ENCODE measurements at regions not wholly inside any gene's neighbourhood (a gene's known extent, or its start where the extent isn't known, plus 50 kb on each side); places are given as distances from the start of the nearest gene placed in this dataset.

DNA sequence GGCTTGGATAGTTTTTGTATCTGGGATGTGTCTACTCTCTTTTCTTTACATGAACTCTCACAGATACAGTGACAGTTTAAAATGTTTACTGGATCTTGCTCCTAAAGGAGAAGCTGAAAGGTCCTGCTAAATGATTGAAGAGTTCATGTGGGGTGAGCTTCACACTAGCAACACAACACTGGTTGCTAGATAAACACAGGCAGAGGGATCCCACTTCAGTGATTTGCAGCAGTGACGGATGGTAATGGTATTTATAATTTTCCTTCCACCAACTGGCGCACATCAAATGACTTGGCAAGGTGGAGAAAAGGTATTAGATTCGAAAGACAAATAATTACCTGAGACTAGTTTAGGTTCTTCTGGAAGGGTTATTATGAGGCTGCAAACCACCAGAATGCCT is 270.2 kb downstream of the TBX15 start:
- DNase-seq (ENCODE audit: low read depth): no peak

DNA sequence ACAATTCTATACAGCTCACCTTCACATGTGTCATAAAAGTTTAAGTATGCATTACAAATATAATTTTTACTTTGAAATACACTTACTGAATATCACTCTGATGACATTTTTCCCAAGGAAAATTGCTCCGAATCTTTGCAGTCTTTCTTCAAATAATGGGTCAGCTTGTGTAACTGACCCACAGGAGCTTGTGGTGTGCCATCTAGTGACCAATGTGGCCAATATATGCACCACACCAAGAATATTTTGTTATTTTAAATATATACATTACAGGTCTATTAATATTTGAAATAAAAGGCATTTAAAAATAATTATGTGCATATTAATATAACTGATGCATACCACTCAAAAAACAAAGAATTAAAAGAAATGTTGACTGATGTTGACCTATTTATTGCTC is 271.4 kb downstream of the TBX15 start:
- DNase-seq (ENCODE audit: low read depth): no peak

DNA sequence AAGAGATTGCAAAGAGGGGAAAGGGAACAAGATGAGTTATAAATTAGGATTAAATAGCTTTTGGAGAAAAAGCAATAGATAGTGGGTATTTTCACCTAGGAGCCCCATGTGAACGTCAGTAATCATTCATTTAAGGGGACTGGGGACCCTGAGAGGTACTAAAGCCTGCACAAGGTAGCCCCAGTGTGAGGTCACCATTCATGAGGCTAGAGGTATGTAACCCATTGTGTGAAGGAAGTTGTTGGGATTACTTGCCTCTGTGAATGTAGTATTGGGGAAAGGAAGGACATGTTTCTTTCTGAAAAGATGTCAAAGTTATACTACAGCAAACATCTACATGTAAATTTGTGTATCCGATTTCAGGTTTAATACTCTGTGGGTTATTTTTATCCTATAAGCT is 276.8 kb downstream of the TBX15 start:
- DNase-seq (ENCODE audit: low read depth): no peak

DNA sequence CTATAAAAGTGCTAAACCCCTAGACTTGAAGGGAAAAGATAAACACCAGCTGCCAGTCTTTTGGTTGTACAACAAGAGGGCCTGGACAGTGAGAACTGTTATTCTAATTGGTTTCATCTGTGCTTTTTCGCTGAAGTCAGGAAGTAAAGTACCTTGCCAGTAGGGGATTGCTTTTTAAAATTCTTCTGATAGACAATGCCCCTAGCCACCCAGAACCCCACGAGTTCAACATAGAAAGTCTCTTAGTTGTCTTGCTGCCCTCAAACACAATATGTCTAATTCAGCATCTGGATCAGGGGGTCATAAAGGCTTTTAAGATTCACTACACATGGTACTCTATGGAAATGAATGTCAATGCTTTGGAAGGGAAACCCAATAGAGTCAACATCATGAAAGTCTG is 289.2 kb downstream of the TBX15 start:
- no peak for DNase-seq (ENCODE audit: low read depth)

DNA sequence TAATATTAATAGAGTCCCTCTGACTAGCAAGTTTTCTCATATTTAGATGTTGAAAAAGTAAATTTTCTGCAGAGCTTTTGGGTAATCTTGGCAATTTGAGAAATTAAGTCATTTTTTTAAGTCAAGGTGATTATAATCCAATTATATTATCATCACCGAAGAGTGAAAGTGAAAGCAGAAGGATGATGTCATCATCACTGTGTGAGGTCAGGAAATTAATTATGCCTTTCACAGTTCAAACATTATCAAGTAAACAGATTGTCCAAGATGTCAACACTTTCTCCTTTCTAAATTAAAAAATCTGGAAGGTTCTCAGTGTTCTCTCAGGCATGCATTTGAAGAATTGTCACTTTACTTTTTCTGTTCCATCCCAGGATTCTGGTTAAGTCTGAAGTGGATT is 296.0 kb downstream of the TBX15 start:
- no peak for DNase-seq (ENCODE audit: low read depth)

DNA sequence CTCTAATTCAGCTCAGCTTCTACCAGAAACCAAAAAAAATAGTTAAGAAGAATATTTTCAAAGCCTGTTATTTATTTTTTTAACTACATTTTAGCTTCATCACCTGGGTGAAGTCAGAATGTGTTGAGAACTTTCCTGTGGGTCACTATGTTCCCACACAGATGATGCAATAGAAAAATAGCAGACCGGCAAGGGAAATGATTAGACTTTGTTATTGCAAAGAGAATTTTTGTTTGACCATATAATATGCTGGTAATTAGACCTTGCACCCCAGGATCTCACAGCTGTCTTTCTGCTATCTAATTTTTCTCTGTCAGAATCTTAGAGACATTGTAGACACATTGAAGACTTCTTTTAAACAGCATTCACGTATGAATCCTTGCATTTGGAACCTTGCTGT is 299.3 kb downstream of the TBX15 start:
- no peak for DNase-seq (ENCODE audit: low read depth)

DNA sequence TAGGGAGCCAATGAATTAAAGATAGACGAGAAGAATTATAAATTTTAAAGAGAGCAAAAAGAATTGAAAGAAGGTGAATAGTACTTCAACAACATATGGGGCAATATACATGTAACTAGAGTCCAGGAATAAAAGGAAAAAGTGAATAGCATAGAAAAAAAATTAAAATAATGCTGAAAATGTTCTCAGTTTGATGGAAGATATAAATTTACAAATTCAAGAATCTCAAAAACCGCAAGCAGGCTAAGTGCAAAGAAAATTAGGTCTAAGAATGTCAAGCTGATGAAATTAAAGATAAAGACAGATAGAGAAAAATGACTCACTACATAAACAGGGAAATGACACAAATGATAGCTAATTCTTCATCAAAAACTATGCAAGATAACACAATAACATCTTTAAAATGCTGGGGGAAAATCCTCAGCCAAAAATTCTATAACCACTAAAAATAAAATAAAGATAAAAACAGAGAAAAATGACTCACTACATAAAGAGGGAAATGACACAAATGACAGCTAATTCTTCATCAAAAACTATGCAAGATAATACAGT is 326.3 kb downstream of the TBX15 start:
- no peak for DNase-seq (ENCODE audit: low read depth)

DNA sequence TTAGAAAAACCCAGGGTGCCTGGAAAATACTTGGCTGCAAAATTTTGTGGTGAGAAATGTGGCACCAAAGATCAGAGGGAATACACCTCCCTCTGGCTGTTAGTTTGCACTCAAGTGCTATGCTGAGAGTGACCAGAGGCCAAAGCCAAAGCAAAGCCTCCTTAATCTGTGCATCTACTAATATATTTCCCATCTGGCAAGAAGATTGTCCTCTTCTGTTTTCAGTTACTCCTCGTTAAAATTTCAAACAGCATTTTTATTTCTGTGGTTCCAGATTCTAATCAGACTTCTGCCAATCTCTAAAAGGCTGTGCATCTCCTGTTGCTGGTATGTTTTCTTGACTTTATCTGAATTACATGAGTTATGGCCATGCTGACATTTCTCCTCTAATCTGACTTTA is 327.4 kb downstream of the TBX15 start:
- DNase-seq (ENCODE audit: low read depth): no peak

DNA sequence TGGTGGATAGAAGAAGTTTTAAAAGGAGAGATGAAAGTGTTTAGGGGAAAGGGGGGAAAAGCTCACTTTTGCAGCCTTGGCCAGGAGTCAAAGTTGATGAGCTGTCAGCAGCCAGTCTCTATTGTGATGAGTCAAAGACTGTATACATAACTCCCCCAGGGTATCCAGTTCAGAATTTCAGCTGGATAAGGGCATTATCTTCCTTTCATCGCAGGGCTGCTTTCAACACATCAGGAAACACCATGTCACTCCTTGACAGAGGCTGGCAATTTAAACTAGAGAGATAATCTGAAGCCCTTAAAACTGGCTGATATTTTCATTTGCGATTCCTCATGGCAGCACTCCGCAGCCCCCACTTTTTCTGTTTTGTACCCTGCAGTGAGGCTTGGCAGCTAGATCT is 328.5 kb downstream of the TBX15 start:
- DNase-seq (ENCODE audit: low read depth): no peak

DNA sequence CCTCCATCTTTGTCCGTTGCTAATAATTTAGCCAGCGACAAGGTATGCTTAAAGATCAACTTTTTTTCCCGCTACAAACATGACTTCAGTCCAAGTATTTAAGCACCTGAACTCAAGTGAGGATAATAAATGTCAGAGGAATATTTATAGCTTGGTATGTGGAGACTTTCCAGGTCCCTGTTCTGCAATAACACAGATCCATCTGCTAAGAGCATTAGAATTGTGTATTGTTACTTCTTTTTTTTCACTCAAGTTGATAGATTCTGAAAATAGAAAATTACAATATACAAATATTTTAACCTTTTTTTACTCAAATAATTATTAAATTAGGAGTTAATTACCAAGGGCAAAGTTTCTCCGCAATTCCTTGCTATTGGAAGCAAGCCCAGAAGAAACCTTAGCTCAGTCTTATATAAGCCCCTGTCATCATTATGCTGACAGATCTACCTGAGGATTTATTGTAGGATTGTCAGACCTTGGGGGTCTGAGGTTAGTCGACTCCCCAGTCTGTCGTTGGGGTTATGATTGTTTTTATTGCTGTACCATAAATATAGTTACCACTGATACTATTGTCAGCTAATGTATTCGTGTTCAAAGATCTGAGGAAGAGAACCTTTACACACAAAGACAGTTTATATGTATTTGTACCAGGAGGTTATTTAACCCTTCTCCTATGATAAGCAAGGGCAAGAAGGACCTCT is 337.9 kb downstream of the TBX15 start:
- no peak for DNase-seq (ENCODE audit: low read depth)

DNA sequence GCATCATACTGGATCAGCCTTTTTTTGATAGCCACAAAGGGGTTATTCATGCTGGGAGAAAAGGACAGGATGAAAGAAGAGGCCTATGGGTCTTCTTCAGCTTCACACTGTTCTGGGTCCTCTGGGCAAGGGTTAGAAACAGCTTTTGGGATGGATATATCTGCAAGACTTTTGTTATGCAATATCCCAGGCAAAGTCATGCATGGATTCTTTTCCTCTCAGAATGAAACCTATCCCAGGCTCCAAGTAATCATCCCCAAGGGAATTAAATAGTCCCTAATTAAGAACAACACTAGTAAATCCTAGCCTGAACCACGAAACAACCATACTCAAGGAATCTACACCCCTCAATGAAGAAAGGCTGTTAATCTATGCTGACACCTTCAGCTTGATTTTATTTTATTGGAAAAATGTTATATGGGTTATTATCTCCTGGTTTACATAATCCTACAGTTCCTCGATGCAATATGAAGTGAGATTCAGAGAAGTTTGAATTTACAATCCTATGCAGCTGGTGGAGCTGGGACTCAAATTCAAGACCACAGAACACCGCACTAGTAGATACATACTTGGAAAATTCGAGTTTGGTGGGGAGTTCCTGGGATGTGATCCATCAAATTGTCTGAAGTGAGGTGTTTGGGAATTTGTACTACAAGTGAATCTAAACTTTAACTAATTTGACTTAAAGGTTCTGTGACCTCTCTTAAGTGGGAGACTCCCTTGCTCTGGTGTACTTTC is 338.6 kb downstream of the TBX15 start:
- no peak for DNase-seq (ENCODE audit: low read depth)

DNA sequence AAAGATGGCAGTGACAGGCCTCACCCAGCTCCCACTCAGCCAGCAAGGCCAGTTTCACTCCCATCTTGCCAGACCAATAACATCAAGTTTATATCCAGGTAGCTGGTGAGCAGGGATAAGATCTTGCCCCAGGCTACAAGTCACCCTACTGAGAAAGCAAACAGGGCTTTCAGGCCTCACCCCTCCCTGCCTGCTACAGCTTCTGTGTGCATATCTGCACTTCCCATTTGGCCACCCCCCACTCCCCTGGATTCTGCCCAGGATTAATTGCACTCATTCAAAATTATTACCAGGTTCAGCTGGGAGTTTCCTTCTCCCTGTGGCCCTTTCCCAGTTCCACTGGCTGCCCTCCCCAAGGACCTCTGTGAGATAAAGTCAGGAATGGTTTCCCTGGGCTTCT is 352.1 kb downstream of the TBX15 start:
- DNase-seq (ENCODE audit: low read depth): no peak

DNA sequence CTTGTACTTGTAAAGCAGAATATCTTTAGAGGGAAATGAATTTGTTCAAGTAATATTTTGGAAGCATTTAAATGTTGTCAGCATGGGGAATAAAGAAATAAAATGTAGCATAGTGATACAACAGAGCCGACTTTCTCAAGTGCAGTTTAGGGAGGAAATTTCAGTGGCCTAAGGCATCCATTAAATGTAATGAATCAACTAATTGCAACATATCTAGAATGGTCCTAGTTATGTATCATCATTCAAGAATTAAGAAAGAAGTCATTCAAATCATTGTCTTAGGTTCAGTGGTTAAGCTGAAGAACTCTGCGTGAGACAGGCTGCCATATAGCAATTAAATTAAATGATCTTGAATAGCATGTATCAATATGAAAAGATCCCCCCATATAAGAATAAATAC is 360.7 kb downstream of the TBX15 start:
- no peak for DNase-seq (ENCODE audit: low read depth)

DNA sequence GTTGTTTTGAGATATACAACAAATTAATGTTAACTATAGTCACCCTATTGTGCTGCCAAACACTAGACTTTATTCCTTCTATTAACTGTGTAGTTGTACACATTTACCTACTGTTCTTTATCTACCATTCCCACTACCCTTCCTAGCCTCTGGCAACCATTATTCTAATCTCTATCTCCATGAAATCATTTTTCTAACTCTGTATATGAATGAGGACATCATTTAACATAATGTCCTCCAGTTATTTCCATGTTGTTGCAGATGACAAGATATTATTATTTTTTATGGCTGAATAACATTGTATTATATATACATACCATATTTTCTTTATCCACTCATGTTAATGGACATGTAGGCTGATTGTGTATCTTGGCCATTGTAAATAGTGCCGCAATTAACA is 366.3 kb downstream of the TBX15 start:
- no peak for DNase-seq (ENCODE audit: low read depth)

DNA sequence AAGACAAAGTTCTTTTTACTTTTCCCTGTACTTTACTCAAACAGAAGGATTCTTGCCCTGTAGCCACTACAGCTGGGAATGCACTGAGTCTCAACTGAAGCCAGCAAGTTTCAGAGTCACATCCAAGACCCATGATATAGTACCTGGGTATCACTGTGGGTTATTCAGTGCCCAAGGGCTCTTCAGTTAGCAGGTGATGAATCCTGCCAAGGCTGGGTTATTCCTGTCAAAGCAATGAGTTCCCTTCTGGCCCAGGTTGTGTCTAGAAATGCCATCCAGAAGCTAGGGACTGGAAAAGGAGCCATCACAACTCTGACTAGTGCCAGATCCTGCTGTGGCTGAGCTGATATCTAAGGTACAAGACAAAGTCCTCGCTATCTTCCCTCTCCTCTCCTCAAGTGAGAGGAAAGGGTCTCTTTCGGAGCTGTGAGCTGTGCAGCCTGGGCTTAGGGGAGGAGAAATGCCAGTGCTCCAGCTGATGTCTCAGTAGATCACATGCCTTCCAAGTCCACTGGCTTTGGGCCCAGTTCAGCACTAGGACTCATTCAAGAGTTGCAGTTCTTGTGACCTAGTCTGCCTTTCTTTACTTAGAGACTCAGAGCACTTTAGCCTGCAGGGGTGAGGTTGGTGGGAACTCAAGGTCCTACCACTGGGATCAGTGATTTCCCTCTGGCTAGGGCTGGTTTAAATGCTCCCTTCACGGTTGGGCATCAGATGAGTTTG is 369.4 kb downstream of the TBX15 start:
- no peak for DNase-seq (ENCODE audit: low read depth)

DNA sequence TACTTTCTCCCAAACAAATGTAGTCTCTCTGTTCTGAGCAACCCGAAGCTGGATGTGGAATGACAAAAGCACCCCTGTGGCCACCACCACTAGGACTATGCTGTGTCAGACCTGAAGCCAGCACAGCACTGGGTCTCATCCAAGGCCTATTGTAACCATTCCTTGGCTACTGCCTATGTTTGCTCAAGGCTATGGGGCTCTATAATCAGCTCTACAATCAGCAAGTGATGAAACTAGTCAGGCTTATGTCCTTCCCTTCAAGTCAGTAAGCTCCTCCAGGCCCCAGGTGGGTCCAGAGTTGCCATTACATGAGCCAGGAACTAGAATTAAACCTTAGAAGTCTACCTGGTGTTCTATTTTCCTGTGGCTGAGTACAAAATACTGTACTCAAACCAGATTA is 370.2 kb downstream of the TBX15 start:
- no peak for DNase-seq (ENCODE audit: low read depth)

DNA sequence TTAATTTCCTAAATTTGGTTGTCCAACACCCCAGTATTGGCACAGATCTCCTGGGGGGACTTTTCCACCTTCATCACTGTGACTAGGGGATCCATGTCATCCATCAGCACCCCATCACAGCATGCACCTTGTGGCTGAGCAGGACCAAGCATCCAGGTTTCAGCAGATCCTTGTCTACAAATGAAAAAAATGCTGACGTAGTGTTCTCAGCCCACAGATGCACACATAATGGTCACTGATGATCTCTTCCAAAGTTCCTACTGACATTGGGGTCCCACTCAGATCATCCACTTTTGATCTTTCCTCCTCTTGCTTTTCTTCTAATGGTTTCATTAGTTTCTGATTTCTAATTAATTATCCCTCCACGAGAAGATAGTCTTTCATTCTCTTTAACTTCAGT is 373.1 kb downstream of the TBX15 start:
- no peak for DNase-seq (ENCODE audit: low read depth)

DNA sequence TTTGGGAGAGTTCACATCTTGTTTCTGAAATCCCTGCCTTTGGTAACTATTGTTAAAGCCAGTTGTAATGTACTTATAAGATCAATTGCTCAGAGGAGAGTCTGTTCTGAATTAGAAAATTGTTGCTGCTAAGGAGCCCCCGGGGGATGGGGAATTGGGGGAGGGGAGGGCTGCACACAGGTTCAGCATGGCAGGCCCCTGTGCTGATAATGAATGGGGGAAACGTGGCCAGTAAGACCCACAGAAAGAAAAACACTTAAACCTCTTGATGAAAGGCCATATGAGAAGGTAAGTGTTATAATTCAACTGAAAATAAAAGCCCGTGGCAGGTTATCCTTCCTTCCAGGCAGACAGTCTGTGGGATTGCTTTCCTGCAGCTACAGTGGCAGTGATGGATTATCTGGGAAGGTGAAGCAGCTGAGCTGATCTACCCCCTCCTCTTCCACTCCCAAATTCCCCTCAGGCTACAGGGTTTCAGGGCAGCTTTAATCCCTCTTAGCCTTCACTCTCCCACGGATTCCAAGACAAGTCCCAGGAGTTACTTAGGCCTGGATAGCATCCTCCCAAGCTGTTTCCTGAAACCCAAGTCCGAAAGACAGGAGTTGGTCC is 398.8 kb downstream of the TBX15 start:
- no peak for DNase-seq (ENCODE audit: low read depth)

DNA sequence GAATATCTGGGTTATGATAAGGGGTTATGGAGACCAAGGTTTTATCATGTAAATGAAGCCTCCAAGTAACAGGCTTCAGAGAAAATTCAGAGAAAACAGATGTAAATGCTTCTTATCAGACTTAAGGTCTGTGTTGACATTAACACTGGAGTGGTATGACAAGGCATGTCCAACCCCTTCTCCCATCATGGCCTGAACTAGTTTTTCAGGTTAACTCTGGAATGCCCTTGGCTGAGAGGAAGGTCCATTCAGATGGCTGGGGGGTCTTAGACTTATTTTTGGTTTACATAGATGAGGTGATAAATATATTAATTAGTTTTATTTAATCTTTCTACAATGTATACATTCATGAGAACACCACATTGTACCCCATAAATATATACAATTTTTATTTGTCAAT is 399.6 kb downstream of the TBX15 start:
- no peak for DNase-seq (ENCODE audit: low read depth)

DNA sequence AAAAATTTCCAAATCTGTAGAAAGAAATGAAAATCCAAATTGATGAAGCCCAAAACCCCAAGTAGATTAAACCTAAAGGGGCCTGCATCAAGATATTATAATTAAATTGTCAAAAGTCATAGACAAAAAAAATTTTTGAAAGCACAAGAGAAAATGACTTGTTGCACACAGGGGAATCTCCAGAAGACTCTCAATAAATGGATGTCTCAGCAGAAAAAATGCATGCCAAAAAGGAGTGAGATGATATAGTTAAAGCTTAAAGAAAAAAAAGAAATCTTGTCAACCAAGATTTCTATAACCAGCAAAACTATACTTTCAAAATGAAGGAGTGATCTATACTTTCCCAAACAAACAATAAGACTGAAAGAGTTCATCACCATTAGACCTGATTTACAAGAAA is 393.2 kb upstream of the SPAG17 start:
- no peak for DNase-seq (ENCODE audit: low read depth)

DNA sequence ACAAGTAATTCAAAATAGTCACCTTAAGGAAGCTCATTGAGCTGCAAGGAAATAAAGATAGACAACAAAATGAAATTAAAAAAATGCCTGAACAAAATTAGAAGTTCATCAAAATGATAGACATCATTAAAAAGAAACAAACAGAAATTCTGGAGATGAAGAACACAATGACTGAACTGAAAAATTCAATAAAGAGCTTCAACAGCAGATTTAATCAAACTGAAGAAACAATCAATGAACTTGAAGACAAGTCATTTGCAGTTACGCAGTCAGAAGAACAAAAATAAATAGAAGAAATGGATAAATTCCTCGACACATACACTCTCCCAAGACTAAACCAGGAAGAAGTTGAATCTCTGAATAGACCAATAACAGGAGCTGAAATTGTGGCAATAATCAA is 390.0 kb upstream of the SPAG17 start:
- DNase-seq (ENCODE audit: low read depth): no peak

DNA sequence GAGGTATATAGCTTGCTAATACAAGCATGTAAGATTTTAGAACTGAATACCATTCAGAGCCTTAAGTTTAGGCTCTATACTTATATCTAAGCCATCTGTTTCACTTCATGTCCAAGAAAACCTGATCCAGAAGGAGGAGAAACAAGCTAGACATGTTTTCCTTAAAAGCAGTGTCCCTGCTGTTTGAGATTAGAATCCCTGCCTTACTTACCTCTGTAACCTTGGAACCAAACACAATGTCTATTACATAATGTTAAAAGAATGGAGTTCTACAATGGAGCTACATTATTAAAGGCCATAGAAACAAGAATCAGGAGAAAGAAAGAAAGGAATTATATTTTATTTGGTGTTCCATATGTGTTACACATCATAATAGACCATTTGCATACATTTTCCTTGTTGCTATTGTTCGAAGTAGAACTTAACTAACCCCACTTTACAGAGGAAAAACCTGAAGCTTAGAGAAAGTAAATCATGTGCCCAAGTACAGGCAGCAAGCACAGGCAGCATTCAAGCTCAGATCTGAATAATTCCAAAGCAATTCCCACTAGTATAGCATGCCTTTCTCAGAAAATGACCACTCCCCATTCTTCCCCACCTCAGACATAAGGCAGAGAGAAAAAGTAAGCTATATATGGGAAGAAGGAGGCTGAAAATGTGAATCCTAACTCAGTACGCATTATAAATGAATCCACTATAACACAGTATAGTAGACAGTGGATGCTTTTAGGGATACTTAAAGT is 380.1 kb upstream of the SPAG17 start:
- no peak for DNase-seq (ENCODE audit: low read depth)

Measured in fibroblast of gingiva (primary cell).